OCI-LY3 (cell line): ENCODE measurements at regions not wholly inside any gene's neighbourhood (a gene's known extent, or its start where the extent isn't known, plus 50 kb on each side); places are given as distances from the start of the nearest gene placed in this dataset.

Experiments
- H2AFZ ChIP-seq: fragments of 200-600, 300-600 bp; shearing (Covaris generic); 2 replicates; pipeline ENCODE4 v1.6.0; 2014; ENCODE audit warnings: antibody characterized with exemption, low read depth, low read length
- H3K27ac ChIP-seq: fragments of 200-600, 300-600 bp; sonication (generic); 2 replicates; pipeline ENCODE4 v1.5.1; 2014; ENCODE audit warnings: mild to moderate bottlenecking, low read length, moderate library complexity, mixed read lengths
- H3K27me3 ChIP-seq: fragments of 200-600, 300-600 bp; sonication (generic); 2 replicates; pipeline ENCODE4 v1.6.1; 2014; ENCODE audit warnings: low read depth, low read length, mixed read lengths
- H3K36me3 ChIP-seq: fragments of 200-600, 300-600 bp; sonication (generic); replicated peaks from 2 replicates; pipeline ENCODE3; 2014; ENCODE audit warnings: low read depth, low read length, mixed read lengths
- H3K4me1 ChIP-seq: fragments of 300-600, 200-600 bp; sonication (generic); 2 replicates; pipeline ENCODE4 v1.6.1; 2014; ENCODE audit warnings: low read length, mixed read lengths
- H3K4me2 ChIP-seq: fragments of 200-600, 300-600 bp; sonication (generic); 2 replicates; pipeline ENCODE4 v1.6.1; 2014; ENCODE audit warnings: low read length, mixed read lengths
- H3K4me3 ChIP-seq: fragments of 300-600, 200-600 bp; sonication (generic); 2 replicates; pipeline ENCODE4 v1.5.1; 2014; ENCODE audit warnings: antibody characterized with exemption, mild to moderate bottlenecking, low read length, moderate library complexity
- H3K79me2 ChIP-seq: fragments of 300-600, 200-600 bp; shearing (Covaris generic); 2 replicates; pipeline ENCODE4 v1.6.1; 2014; ENCODE audit warnings: mild to moderate bottlenecking, low read length, mixed read lengths
- H3K9ac ChIP-seq: fragments of 300-600, 200-600 bp; shearing (Covaris generic); 2 replicates; pipeline ENCODE4 v1.6.0; 2014; ENCODE audit warnings: mild to moderate bottlenecking, low read length, moderate library complexity
- H3K9me3 ChIP-seq: fragments of 200-600, 300-600 bp; shearing (Covaris generic); 2 replicates; pipeline ENCODE4 v1.6.1; 2014; ENCODE audit warnings: low read length, mixed read lengths; ENCODE audit not compliant: insufficient read depth
- H4K20me1 ChIP-seq: fragments of 200-600, 300-600 bp; sonication (generic); 2 replicates; pipeline ENCODE4 v1.6.1; 2016; ENCODE audit warnings: low read length, mixed read lengths; ENCODE audit not compliant: insufficient read depth
- CTCF ChIP-seq: fragments of 200-600, 300-600 bp; sonication (generic); IDR thresholded peaks from 2 replicates; pipeline ENCODE4 v1.5.1; 2014; ENCODE audit warnings: antibody characterized with exemption, low read length, low read depth
- EZH2phosphoT487 ChIP-seq: fragments of 200-600 bp; shearing (Covaris generic); IDR thresholded peaks from 2 replicates; pipeline ENCODE4 v1.6.1; 2018; ENCODE audit warnings: antibody characterized with exemption, mixed run types, low read depth

GRCh38 chr6:9999796-10000195 is 415.1 kb downstream of the TFAP2A start:
- Histone ChIP-seq H3K9me3 (no peaks in the 10 kb centered on the region), H3K36me3 (no peaks in the 10 kb centered on the region), H4K20me1 (no peaks in the 10 kb centered on the region), H3K27me3 (no peaks in the 10 kb centered on the region), H3K27ac (no peak overlapping the region), H3K9ac (no peak overlapping the region), H2AFZ (no peak overlapping the region), H3K4me1 (no peaks in the 10 kb centered on the region), H3K79me2 (no peaks in the 10 kb centered on the region), H3K4me3 (no peak overlapping the region), H3K4me2 (no peak overlapping the region)
- no peak for TF ChIP-seq EZH2phosphoT487
- no peak for TF ChIP-seq CTCF

DNA sequence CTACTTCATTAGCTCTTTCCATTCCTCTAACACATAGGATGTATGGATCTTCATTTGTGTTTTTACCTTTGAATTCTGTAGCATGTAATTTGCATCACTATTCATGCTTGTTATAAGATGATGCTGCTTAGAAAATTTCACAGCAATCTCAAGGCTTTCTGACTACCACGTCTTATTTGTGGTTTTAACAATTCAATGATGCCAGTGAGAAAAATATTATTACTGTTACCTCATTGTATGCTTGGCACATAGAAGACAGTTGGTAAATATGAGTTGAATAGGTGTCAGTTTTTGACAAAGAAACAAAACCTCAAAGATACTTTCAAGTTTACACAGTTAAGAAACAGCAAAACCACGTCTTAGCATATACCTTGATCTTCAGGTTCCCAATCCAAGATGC is 428.6 kb downstream of the TFAP2A start:
- Histone ChIP-seq H4K20me1 (no peaks in the 10 kb centered on the region), H3K27me3 (no peaks in the 10 kb centered on the region), H3K9me3 (no peaks in the 10 kb centered on the region), H3K79me2 (no peaks in the 10 kb centered on the region), H3K4me3 (no peak overlapping the region), H3K27ac (no peak overlapping the region), H3K4me2 (no peak overlapping the region), H3K4me1 (no peaks in the 10 kb centered on the region), H3K36me3 (no peaks in the 10 kb centered on the region), H2AFZ (no peak overlapping the region), H3K9ac (no peak overlapping the region)
- no peak for TF ChIP-seq CTCF
- no peak for TF ChIP-seq EZH2phosphoT487

DNA sequence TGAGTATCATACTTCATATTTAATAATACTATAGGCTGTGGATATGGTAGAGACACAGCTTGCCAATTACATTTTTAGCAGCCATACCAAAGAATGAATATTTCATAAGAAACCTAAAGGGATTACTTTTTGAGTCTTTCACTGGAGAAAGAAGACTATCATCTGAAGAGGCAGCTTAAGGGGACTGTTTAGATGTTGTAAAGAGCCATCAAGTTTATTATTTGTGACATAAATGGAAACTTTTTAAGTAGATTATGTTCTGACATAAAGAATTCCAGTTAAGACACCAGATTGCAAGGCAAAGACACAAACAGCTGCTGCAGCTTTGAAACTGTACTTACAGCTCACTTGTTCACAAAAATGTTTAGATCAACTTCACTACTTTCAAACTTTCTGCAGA is 429.4 kb downstream of the TFAP2A start:
- H3K9me3 ChIP-seq, result no peaks in the 10 kb centered on the region
- no peak overlapping the region for H3K4me2 ChIP-seq
- no peaks in the 10 kb centered on the region for H3K27me3 ChIP-seq
- no peak overlapping the region for H2AFZ ChIP-seq
- H3K79me2 ChIP-seq, result no peaks in the 10 kb centered on the region
- H3K4me1 ChIP-seq, result no peaks in the 10 kb centered on the region
- no peak overlapping the region for H3K9ac ChIP-seq
- H4K20me1 ChIP-seq, result no peaks in the 10 kb centered on the region
- no peak overlapping the region for H3K27ac ChIP-seq
- H3K36me3 ChIP-seq, result no peaks in the 10 kb centered on the region
- TF ChIP-seq CTCF (no peak), EZH2phosphoT487 (no peak)
- H3K4me3 ChIP-seq, result no peak overlapping the region

DNA sequence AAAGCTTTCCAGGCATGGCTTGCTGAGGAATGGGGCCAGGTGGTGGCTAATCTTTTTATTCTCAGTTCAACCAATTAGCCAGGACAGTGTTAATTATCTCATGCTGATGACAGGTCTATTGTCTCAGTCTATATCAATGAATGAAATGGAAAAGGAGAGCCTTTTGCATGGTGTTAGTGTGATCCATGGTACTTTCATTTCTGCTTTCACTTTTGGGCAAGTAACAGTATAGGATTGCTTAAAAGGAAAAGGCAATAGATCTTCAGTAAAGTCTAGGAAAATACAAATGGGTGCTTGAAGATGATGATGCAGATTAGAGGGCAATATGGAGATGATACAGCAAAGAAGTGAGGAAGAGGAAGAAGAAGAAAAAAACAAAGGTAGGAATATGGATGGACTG is 430.3 kb downstream of the TFAP2A start:
- no peak for TF ChIP-seq EZH2phosphoT487
- TF ChIP-seq CTCF, result no peak
- no peak overlapping the region for H3K4me2 ChIP-seq
- H2AFZ ChIP-seq, result no peak overlapping the region
- H4K20me1 ChIP-seq, result no peaks in the 10 kb centered on the region
- H3K4me1 ChIP-seq, result no peaks in the 10 kb centered on the region
- H3K4me3 ChIP-seq, result no peak overlapping the region
- H3K9ac ChIP-seq, result no peak overlapping the region
- H3K79me2 ChIP-seq, result no peaks in the 10 kb centered on the region
- no peak overlapping the region for H3K27ac ChIP-seq
- H3K27me3 ChIP-seq, result no peaks in the 10 kb centered on the region
- H3K36me3 ChIP-seq, result no peaks in the 10 kb centered on the region
- H3K9me3 ChIP-seq, result no peaks in the 10 kb centered on the region
